Suppressor macrophage (primary cell): ENCODE measurements at regions not wholly inside any gene's neighbourhood (a gene's known extent, or its start where the extent isn't known, plus 50 kb on each side); places are given as distances from the start of the nearest gene placed in this dataset.
A peak's percentile ranks its signal among the peaks of the same experiment; 100 is the strongest.
"Not testable (repeated sequence)": the region's sequence is repeated elsewhere in the genome, so short reads cannot be mapped to it uniquely, and the experiment has no call there.

ENCODE experiments used
- DNase-seq, 4 experiments: peaks; one replicate each; pipeline ENCODE4 v3.0.0-alpha.2; 2020 to 2022

DNA sequence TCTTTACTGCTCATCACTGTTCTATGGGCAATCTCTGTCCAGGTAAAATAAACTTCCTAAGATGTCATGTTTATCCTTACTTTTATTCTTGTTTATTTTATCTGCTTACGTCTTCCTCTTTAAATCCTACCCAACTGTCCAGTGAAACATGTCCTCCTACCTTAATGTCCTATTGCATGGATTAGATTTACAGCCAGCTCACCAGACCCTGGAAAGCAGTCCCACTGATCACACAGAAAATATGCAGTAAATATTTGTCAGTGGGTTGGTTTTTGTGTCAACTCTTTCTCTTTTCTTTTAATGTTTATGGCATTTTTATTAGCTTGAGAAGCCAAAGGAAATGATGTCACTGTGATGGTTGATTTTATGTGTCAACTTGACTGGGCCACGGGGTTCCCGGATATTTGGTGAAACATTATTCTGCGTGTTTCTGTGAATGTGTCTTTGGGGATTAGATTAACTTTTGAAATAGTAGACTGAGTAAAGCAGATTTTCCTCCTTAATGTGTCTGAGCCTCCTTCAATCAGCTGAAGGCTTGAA, 258.3 kb downstream of the SRGAP2C start:
- no peak for DNase-seq

DNA sequence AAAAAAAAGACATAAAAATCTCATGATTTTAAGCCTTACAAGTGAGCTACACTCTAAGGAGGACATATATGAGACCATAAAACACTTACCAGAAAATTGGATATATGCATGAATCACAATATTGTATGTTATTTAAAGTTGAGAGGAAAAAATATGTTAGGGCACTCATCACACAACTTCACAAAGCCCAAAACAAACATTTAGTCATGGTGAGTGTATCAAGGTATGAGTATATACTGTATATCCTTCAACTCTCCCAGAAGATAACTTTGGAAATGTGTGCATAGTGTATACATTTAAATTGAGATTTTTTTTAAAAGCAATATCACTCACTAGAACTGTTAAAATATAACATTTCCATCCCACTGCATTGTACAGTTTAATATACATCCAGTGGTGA, 259.3 kb downstream of the SRGAP2C start:
- no peak for DNase-seq

DNA sequence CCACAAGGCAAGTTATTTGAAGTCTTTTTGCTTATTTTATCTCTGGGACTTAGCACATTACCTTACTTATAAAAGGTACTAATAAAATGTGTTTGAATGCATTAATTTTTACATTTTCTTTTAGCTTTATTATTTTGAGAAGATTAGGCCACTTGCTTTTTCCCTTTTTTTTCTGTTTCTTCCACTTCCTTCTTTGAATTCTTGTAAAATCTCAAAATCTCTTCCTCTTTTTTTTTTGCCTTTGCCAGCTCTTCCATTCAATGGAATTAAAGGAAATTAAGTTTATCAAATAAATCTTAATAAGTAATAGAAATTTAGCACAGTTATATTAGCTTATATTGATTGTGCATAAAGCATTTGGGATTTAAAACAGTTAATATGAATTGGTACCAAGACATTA, 260.9 kb downstream of the SRGAP2C start:
- peak in 2 of 4 experiments; percentile 51 to 58 for DNase-seq

DNA sequence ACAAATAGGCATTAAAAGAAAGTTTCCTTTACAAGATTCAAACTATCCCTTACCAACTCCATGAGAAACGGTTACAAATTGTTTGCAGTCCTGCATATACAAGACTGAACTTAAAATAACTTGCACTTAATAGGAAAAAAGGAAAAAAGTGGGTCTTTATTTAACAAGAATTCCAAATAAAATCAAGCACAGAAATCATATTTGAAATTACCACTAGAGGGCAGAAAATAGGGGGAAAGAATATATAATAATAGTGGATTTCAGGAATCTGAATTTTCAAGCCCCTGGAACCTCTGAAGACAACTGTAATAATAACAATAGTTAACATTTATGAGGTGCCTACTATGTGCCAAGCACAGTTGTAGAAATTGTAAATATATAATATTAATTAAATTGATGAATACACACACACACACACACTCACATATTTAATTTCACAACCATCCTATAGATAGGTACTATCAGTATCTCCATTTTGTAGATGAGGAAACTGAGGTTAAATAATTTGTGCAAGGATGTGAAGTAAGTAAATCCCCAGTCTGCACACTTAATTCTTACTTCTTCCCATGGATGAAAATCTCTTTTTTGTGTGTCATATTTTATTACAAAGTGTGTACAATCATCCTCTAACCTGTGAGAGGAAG, 262.6 kb downstream of the SRGAP2C start:
- DNase-seq, result peak in 1 of 4 experiments; percentile 21

DNA sequence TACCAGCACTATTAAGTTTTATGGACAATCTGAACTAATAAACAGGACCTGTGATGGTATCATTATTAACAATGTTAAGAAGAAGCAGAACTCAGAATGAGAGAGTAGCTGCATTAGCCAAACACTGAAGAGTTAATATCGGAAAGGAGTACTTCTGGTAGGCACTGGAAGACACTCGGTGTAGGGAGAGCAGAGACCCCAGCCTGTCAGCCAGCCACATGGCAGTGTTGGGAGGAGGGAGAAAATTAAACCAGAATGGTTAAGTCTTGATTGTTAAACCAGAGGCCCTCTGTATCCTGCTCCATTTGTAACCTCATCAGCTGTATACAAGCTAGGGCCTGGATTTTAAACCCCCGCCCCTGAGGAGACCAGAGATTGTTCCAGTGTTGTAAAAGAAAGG, 263.3 kb downstream of the SRGAP2C start:
- not testable (repeated sequence) for DNase-seq

DNA sequence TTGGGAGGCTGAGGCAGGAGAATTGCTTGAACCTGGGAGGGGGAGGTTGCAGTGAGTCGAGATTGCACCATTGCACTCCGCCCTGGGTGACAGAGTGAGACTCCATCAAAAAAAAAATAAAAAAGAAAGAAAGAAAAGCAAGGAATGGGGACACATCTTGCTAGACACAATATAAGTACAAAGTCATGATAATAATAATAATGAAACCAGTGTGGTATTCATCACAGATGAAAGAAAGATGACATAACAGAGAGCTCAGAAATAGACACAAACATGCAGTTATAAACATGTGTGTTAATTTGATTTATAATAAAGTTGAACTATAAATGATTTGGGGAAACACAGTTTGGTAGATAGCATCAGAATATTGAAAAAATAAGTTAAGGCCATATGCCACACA, 264.1 kb downstream of the SRGAP2C start:
- DNase-seq, result no peak

DNA sequence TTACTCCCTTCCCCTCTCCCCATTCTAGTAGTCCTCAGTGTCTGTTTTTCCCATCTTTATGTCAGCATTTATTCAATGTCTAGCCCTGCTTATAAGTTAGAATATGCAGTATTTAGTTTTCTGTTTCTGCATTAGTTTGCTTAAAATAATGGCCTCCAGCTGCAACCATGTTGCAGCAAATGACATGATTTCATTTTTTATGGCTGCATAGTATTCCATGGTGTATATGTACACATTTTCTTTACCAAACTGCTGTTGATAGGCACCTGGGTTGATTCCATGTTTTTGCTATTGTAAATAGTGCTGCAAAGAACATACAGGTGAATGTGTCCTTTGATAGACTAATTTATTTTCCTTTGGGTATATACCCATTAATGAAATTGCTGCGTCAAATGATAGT, 267.7 kb downstream of the SRGAP2C start:
- DNase-seq, result no peak

DNA sequence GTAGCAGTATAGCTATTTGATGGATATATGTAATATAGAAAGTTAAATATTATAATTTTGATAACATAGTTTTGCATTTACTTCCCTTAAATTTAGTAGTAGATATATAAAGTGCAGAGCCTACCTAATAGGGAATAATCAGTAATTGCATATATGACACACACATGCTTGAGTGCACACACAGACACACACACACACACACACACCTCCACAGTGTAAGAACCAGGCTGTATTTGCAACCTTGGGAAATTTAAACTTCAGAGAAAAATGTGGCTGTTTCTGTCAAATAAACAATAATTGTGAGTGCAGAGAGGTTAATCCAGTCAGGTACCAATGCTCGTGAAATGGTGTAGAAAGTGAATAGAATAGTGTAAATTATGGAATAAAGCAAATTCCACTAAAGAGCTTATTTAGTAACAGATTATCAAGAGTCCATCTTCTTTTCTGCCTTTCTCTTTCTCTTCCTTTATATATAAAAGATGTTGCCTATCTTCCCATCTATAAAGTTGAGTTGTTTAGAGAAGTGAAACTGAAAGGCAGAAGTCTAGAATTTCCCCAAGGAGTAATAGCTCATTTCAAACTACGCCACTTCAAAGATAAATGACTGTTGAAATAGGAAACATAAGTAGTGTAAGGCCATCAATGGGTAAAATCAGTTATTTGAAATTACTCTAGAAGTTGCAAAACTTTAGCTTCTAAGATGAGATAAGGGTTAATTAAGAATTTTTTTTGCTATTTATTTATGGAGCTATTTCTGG, 273.7 kb downstream of the SRGAP2C start:
- peak; percentile 35 to 90 (median 64) for DNase-seq

DNA sequence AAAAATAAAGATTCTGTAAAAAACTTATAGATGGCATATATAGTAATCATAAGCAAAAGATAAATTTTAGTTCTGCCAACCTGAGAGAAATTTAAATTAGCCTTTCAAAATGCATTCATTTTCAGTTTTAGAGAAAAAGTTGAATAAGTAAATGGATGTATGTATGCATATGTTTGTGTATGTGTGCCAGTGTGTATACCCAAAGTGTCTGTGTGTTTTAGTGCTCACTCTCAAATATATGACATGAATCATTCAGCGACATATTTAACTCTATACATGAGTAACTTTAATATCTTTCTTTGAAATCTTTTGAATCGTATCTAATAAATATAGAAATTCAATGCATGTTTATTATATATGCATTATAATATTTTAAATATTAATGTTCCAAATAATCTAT, 274.5 kb downstream of the SRGAP2C start:
- no peak for DNase-seq

DNA sequence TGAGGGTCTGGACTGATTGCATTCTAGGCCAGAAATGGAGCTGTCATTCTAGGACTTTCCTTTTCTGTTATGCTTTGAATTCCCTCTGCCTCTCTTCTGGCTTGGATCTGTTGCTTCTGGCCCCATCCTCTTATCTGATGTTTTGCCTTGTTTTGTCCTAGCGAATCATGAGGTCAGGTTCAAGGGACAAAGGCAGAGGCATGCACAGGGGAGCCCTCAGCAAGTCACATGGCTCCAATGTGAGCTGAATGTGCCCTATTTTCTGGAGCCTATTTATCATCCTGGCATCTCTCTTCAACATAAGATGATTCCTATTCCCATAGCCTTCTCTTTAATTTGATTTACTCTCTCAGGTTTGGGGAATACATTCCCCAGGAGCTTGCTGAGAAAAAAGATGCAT, 284.6 kb downstream of the SRGAP2C start:
- not testable (repeated sequence) for DNase-seq

DNA sequence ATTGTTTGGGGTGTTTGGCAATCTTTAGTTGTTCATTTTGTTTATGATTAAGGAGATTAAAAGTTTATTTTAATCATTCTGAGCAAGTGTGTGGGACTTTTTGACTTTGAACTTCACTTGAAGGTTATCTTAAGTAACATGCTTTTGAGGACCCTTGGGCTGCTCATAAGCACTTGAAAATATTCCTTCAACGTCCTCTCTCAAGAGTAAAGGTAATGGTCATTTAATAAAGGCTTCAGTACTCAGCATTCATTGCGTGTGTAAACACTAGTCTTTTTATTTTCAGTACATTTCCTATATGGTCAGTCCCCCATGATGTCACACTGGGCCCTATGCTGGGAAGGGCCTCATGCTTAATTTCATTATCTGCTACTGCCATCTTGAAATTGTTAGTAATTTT, 285.6 kb downstream of the SRGAP2C start:
- DNase-seq, result not testable (repeated sequence)

DNA sequence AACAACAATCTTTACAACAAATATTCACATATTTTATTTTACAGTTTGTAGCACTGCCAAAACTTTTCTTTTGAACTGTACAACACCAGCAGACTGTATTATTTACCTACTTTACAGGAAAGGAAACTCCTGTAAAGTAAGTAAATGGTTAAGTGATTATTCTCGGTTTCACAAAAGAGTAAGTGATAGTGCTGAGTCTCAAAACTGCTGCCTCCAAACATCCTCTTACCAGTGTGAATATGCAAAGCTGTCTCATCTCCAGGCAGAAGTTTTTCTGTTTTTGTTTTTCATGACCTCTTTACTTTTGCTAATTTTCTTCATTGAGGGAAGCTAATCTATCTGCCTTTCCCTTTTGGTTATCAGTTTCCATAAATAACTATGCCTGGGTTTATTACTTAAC, 286.7 kb downstream of the SRGAP2C start:
- DNase-seq, result no peak

DNA sequence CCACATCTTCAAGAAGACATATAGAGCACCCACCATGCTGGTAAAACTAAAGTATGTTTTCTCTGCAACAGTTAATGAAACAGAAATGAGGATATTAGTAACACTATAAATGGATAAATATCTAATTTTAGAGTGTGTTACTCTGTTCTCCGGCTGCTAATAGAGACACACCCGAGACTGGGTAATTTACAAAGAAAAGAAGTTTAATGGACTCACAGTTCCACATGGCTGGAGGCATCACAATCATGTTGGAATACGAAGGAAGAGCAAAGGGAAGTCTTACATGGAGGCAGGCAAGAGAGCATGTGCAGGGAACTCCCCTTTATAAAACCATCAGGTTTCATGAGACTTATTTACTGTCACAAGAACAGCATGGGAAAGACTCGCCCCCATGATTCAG, 287.2 kb downstream of the SRGAP2C start:
- DNase-seq, result no peak

DNA sequence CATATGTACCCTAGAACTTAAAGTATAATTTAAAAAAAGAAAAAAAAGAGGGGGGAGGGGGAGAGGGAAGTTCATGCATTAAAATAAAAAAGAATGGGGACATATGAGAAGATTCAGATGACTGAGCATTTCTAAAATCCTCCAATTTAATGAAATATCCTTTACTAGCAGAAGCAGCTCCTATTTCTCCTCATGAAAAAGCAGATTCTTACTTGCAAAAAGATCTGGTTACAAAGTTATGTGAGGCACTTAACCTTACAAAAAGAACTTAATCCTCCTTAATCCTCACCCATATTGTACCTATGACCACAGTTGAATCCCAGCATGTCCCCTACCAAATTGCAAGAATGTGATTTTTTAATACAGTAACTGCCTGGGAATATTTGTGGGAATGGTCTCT, 298.5 kb downstream of the SRGAP2C start:
- no peak for DNase-seq

DNA sequence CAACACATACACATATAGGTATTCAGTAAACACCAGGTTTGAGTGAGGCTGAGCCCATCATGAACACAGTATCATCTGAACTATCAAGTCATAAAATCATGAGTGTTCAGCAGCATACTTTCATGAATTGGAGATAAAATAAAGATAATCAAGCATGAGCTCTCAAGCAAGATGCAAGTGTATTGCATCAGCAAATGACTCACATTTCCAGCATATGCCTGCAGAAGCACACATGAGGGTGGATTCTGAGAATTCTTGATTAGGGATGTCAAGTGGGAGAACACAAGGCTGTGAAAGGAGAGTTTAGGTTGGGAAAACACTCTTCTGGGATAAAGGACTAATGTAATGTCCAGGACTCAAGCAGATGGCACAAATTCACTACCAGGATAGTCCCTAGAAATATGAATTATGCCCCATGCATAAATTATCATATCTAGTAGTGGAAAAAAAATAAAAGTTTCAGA, 299.2 kb downstream of the SRGAP2C start:
- peak in 3 of 4 experiments; percentile 18 to 43 (median 39) for DNase-seq

DNA sequence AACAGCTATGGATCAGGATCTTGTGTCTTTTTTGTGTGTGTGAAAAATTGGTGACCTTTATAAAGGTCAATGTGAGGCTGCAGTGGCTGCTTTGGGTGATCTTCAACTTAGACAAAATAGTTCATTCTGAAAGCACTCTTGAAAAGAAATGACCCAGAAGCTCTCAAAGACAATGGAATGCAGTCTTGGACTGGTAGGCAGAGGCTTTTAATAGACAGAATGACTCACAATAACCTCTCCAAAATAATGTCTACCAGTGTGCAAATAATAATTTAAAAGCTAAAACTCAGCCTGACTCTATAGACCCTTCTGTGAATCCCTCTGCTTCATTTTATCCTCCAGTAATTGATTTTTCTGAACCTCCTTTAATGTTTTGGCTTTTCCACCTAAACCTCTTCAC, 310.0 kb downstream of the SRGAP2C start:
- DNase-seq, result not testable (repeated sequence)

DNA sequence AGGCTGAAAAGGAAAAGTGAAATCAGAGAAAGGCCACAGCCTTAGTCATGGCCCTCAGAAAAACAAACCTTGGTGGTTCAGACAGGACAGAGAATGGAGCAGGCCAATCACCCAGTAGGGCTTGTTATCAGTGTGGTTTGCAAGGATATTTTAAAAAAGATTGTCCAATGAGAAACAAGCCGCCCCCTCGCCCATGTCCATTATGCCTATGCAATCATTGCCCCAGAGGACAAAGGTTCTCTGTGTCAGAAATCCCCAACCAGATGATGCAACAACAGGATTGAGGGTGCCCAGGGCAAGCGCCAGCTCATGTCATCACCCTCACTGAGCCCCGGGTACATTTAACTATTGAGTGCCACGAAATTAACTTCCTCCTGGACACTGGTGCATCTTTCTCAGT, 326.7 kb downstream of the SRGAP2C start:
- peak; percentile 63 to 80 (median 78) for DNase-seq

DNA sequence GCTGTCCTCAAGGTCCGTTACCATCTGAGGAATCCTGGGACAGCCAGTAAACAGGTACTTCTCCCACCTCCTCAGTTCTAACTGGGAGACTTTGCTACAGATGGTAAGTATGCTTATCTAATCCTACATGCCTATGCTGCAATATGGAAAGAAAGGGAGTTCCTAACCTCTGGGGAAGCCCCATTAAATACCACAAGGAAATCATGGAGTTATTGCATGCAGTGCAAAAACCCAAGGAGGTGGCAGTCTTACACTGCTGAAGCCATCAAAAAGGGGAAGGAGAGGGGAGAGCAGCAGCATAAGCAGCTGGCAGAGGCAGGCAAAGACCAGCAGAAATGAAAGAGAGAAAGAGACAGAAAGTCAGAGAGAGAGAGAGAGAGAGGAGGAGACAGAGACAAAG, 327.1 kb downstream of the SRGAP2C start:
- DNase-seq, result peak; percentile 45 to 77 (median 56)

DNA sequence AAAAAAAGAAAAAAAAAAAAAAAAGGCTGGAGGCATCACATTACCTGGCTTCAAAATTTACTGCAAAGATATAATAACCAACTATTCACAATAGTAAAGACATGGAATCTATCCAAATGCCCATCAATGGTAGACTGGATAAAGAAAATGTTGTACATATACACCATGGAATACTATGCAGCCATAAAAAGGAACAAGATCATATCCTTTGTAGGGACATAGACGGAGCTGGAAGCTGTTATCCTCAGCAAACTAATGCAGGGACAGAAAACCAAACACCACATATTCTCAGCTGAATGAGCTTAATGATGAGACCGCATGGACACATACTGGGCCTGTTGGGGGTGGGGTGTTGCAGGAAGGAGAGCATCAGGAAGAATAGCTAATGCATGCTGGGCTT, 330.5 kb downstream of the SRGAP2C start:
- DNase-seq, result no peak

DNA sequence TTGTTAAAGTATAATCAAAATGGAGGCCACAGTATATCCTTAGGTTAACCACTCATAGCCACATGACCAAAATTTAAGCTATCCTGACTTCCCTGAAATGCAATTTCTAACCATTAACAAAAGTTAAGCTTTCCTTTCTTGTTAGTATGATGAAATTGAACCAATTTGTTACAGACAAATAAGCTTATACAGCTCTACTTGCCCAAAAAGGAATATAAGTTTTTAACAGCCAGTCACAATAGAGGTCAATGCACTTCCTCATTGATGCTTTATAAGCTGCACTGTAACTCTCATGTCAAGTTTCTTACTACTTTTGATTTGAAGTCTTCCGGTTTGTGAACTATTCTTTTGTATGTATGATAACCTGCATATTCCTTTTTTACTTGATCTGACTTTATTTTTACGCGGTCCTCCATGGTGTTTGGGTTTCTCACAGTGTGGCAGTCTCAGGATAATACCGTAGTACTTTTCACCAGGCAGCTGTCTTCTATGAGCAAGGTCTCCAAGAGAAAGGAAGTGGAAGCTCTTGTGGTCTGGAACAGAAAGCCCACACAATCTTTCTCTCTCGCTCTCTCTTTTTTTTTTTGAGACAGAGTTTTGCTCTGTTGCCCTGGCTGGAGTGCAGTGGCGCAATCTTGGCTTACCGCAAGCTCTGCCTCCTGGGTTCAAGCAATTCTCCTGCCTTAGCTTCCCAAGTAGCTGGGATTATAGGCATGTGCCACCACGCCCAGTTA, 331.6 kb downstream of the SRGAP2C start:
- peak; percentile 67 to 88 (median 80) for DNase-seq

DNA sequence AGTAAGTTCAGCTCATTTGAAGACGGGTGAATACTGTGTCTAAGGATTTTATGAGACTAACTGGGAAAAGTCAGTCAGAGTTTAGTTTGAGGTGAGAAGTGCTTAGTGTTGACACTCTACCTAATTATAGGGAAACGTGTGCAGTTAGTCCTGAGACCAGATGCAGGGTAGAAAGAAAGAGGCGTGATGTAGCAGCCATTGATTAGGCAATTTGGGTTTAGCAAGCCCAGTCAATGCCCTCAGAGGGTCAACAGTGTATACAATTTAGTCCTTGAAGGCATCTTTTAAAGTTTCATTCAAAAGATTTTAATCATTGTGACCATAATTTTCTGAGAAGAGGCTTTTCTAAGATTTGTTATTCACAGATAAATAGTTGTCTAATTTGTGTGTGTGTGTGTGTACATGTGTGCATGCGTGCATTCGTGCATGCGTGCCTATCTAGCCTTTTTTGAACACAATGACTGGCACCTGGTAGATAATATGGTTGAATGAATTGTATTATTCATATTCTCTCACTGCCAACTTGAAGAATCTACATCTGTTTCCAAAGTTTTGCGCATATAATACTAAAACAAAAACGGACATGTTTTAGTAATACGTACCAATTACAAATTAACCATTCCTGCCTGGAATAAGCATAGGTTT, 332.9 kb downstream of the SRGAP2C start:
- DNase-seq, result peak in 1 of 4 experiments; percentile 1

DNA sequence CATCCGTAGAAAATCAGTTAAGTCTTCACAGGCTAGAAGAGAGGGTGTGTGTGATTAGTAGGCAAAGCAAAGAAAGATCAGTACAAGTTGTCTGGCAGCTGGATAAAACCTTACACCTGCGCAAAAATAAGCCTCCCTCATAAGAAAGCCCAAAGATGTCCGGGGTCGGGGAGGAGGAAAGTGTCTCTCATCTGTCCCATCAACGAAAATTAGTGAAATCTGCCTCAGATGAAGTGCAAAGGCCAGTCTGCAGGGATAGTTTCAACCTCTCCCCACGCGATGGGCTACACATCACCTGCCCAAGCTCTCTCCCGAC, 333.9 kb downstream of the SRGAP2C start:
- DNase-seq, result no peak
